NT2/D1 (cell line): ENCODE measurements at regions not wholly inside any gene's neighbourhood (a gene's known extent, or its start where the extent isn't known, plus 50 kb on each side); places are given as distances from the start of the nearest gene placed in this dataset.

Experiments
- SUZ12 ChIP-seq: IDR thresholded peaks from 2 replicates; pipeline ENCODE4 v1.6.1; 2011; ENCODE audit not compliant: insufficient read length, insufficient read depth; ENCODE audit errors: extremely low read depth
- ZNF274 ChIP-seq: IDR thresholded peaks from 2 replicates; pipeline ENCODE4 v1.6.1; 2011; ENCODE audit warnings: mild to moderate bottlenecking, low read depth, low read length

GRCh38 chr2:228942856-228943255 is 328.2 kb downstream of the PID1 start:
- TF ChIP-seq ZNF274 (no peak), SUZ12 (no peak)
